Tibial nerve (tissue), 4 donors: ENCODE measurements at regions not wholly inside any gene's neighbourhood (a gene's known extent, or its start where the extent isn't known, plus 50 kb on each side); places are given as distances from the start of the nearest gene placed in this dataset.

ENCODE experiments used
- CTCF ChIP-seq, 5 experiments: fragments of 200-600 bp in 3 of 5; fragments of 450-650 bp in 2 of 5; sonication (generic) in 3 of 5; IDR thresholded peaks; one replicate each; pipeline ENCODE4 v1.5.1; 2016 to 2019; ENCODE audit warnings: antibody characterized with exemption in 5 of 5, mild to moderate bottlenecking in 3 of 5, moderate library complexity in 2 of 5
- EP300 ChIP-seq, 2 donors: sonication (generic); formaldehyde crosslinking; IDR thresholded peaks; one replicate each; pipeline ENCODE4 v1.6.1; 2017; ENCODE audit warnings: antibody characterized with exemption in 2 of 2, mild to moderate bottlenecking in 1 of 2
- POLR2A ChIP-seq, 2 donors: fragments of 450-650 bp; IDR thresholded peaks; one replicate each; pipeline ENCODE4 v1.6.1; 2017; ENCODE audit warnings: antibody characterized with exemption in 2 of 2, mild to moderate bottlenecking in 2 of 2, moderate library complexity in 2 of 2

GRCh38 chr10:52999258-52999657 is 226.7 kb upstream of the MBL2 start:
- no peak for TF ChIP-seq POLR2A (IDR thresholded peaks at IDR 0.05)
- no peak for TF ChIP-seq CTCF (IDR thresholded peaks at IDR 0.05)
- no peak for TF ChIP-seq EP300 (IDR thresholded peaks at IDR 0.05)
